ENCODE measurements at regions not wholly inside any gene's neighbourhood (a gene's known extent, or its start where the extent isn't known, plus 50 kb on each side); places are given as distances from the start of the nearest gene placed in this dataset.

- peaks cover 28 to 44% of the 10 kb centered on the region in 2 donors for H3K27me3 ChIP-seq (ENCODE audit: control insufficient read depth in 2 of 2, insufficient read depth in 2 of 2, low read length in 2 of 2)
- H3K9me3 ChIP-seq (replicated peaks in 1 of 2; ENCODE audit: control insufficient read depth in 1 of 2, insufficient read depth in 1 of 2, low read length in 2 of 2): no peaks in the 10 kb centered on the region
- Mint-ChIP-seq H3K4me1 (peaks cover 11% of the 10 kb centered on the region), H3K27me3 (ENCODE audit: low read depth in 3 of 3) (peaks cover 19 to 26% (median 26%) of the 10 kb centered on the region in 3 donors), H3K9me3 (peaks cover 0 to 5% (median 2%) of the 10 kb centered on the region in 7 donors), H3K4me3 (no peak overlapping the region), H3K36me3 (no peaks in the 10 kb centered on the region), H3K27ac (no peak overlapping the region)
- 89% methylated on average over 3 of the region's 4 CpGs for WGBS (ENCODE audit: insufficient coverage)
- peaks cover 2 to 5% of the 10 kb centered on the region in 2 donors for H3K4me1 ChIP-seq (ENCODE audit: control insufficient read depth in 1 of 2, insufficient read depth in 2 of 2, low read length in 2 of 2)
- H3K79me2 ChIP-seq (ENCODE audit: insufficient read depth, low read length): no peaks in the 10 kb centered on the region
- no peaks in the 10 kb centered on the region for H4K20me1 ChIP-seq (ENCODE audit: insufficient read depth, low read length)
- no peaks in the 10 kb centered on the region for H3K36me3 ChIP-seq (replicated peaks in 1 of 2; ENCODE audit: control insufficient read depth in 1 of 2, insufficient read depth in 2 of 2, low read length in 2 of 2)
- no peak overlapping the region for H3K9ac ChIP-seq (ENCODE audit: insufficient read depth, low read length, poor library complexity, severe bottlenecking)
- H2AFZ ChIP-seq (ENCODE audit: insufficient read depth, low read depth, low read length, poor library complexity, severe bottlenecking): no peak overlapping the region
- no peak overlapping the region for H3K27ac ChIP-seq (ENCODE audit: low read depth in 1 of 2, low read length in 2 of 2)
- no peak overlapping the region for H3K4me3 ChIP-seq (replicated peaks in 1 of 3; ENCODE audit: low read depth in 2 of 3, low read length in 3 of 3)
- intact Hi-C loops (cut with micrococcal nuclease): no loop called here
- H3K4me2 ChIP-seq (replicated peaks; ENCODE audit: extremely low read depth, low read length, poor library complexity, severe bottlenecking): no peak overlapping the region
- no peak for DNase-seq
- no peak for TF ChIP-seq CTCF (IDR thresholded peaks at IDR 0.05)
Measured at GRCh38 chr7:17560516-17560915, 262.1 kb downstream of the AHR start.

- no peaks in the 10 kb centered on the region for H3K36me3 ChIP-seq (replicated peaks in 1 of 2; ENCODE audit: control insufficient read depth in 1 of 2, insufficient read depth in 2 of 2, low read length in 2 of 2)
- Mint-ChIP-seq H3K27ac (no peak overlapping the region), H3K4me1 (peaks cover 11% of the 10 kb centered on the region), H3K4me3 (no peak overlapping the region), H3K27me3 (ENCODE audit: low read depth in 3 of 3) (peaks cover 19 to 26% (median 26%) of the 10 kb centered on the region in 3 donors), H3K36me3 (no peaks in the 10 kb centered on the region), H3K9me3 (peaks cover 0 to 5% (median 2%) of the 10 kb centered on the region in 7 donors)
- H3K4me1 ChIP-seq (ENCODE audit: control insufficient read depth in 1 of 2, insufficient read depth in 2 of 2, low read length in 2 of 2): peaks cover 2 to 5% of the 10 kb centered on the region in 2 donors
- WGBS (ENCODE audit: insufficient coverage): no CpG with 5 or more reads among the region's 2 CpGs
- no peak for TF ChIP-seq CTCF (IDR thresholded peaks at IDR 0.05)
- H4K20me1 ChIP-seq (ENCODE audit: insufficient read depth, low read length): no peaks in the 10 kb centered on the region
- H3K4me2 ChIP-seq (replicated peaks; ENCODE audit: extremely low read depth, low read length, poor library complexity, severe bottlenecking): no peak overlapping the region
- no peak overlapping the region for H3K9ac ChIP-seq (ENCODE audit: insufficient read depth, low read length, poor library complexity, severe bottlenecking)
- peaks cover 28 to 44% of the 10 kb centered on the region in 2 donors for H3K27me3 ChIP-seq (ENCODE audit: control insufficient read depth in 2 of 2, insufficient read depth in 2 of 2, low read length in 2 of 2)
- no peak overlapping the region for H3K4me3 ChIP-seq (replicated peaks in 1 of 3; ENCODE audit: low read depth in 2 of 3, low read length in 3 of 3)
- no peaks in the 10 kb centered on the region for H3K9me3 ChIP-seq (replicated peaks in 1 of 2; ENCODE audit: control insufficient read depth in 1 of 2, insufficient read depth in 1 of 2, low read length in 2 of 2)
- no peak overlapping the region for H3K27ac ChIP-seq (ENCODE audit: low read depth in 1 of 2, low read length in 2 of 2)
- intact Hi-C loops (cut with micrococcal nuclease): no loop called here
- H3K79me2 ChIP-seq (ENCODE audit: insufficient read depth, low read length): no peaks in the 10 kb centered on the region
- no peak for DNase-seq
- no peak overlapping the region for H2AFZ ChIP-seq (ENCODE audit: insufficient read depth, low read depth, low read length, poor library complexity, severe bottlenecking)
Measured at GRCh38 chr7:17560966-17561365, 262.5 kb downstream of the AHR start.

All from CD14-positive monocyte (primary cell).